ENCODE measurements at regions not wholly inside any gene's neighbourhood (a gene's known extent, or its start where the extent isn't known, plus 50 kb on each side); places are given as distances from the start of the nearest gene placed in this dataset.

DNA sequence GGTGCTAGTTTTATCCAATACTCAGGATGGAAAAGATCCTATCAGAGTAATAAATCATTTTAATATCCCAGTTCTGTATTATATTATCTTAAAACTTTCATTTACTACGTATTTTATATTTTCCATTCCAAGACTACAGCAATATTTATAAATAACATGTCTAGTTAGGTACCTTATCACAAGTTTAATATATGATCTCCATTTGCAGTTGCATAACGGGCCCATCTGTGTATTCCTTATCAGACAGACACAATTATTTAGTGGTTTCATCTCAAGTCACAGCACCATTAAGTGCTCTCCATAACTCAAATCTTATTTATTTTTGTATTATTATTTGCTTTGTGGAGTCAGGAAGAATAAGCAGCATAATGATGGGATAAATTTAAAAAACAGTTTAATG lies 333.9 kb downstream of the SH2D1A start:
- in situ Hi-C loops (cut with MboI; ENCODE audit: low sequenced_read_pairs): no loop called here
- no peak for DNase-seq (ENCODE audit: low spot score in 2 of 2)

DNA sequence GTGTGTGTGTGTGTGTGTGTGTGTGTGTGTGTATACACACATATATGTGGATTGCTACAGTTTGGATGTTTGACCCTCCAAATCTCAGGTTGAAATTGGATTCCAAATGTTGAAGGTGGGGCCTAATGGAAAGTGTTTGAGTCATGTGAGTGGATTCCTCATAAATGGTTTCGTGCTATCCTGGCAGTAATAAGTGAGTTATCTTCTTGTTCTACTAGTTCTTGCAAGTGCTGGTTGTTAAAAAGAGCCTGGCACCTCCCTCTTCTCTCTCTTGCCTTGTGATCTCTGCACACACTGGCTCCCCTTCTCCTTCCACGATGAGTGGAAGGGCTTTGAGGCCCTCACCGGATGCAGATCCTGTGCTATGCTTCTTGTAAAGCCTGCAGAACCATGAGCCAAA lies 344.1 kb downstream of the SH2D1A start:
- Histone ChIP-seq H3K4me3 (no peak overlapping the region), H3K27me3 (ENCODE audit: low read depth) (no peaks in the 10 kb centered on the region), H3K9me3 (no peaks in the 10 kb centered on the region), H3K4me1 (no peaks in the 10 kb centered on the region), H3K36me3 (replicated peaks) (no peaks in the 10 kb centered on the region)
- DNase-seq (ENCODE audit: low spot score in 2 of 2): no peak
- in situ Hi-C loops (cut with MboI; ENCODE audit: low sequenced_read_pairs): no loop called here

More for the DNA sequence above, 333.9 kb downstream of the SH2D1A start:
- Histone ChIP-seq H3K36me3 (replicated peaks) (no peaks in the 10 kb centered on the region), H3K27me3 (ENCODE audit: low read depth) (no peaks in the 10 kb centered on the region), H3K4me1 (peaks cover 6% of the 10 kb centered on the region; the same call in 1 of the 2 replicates), H3K4me3 (no peak overlapping the region), H3K9me3 (no peaks in the 10 kb centered on the region)

DNA sequence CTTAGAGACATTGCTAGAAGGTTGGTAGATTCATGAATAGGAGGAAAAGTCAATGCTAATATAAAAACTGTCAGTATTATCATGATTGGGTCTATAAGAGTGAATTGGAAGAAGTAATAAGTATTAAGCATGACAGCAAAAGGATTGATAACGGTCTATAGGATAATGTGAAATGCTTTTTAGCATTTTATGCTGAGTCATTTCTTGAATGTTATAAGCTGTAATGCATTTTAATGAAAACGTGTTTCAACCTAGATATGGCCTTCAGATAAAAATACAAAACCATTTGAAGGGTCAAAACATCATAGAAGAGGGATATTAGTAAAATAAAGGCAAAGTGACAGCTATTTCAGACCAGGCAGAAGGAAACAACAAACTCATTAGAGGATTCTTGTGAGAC lies 353.5 kb downstream of the SH2D1A start:
- in situ Hi-C loops (cut with MboI; ENCODE audit: low sequenced_read_pairs): no loop called here
- DNase-seq (ENCODE audit: low spot score in 2 of 2): no peak
- H3K36me3 ChIP-seq (replicated peaks): no peaks in the 10 kb centered on the region
- H3K9me3 ChIP-seq: no peaks in the 10 kb centered on the region
- H3K4me1 ChIP-seq: peaks cover 3% of the 10 kb centered on the region; the same call in 1 of the 2 replicates
- H3K27me3 ChIP-seq (ENCODE audit: low read depth): no peaks in the 10 kb centered on the region
- H3K4me3 ChIP-seq: no peak overlapping the region

DNA sequence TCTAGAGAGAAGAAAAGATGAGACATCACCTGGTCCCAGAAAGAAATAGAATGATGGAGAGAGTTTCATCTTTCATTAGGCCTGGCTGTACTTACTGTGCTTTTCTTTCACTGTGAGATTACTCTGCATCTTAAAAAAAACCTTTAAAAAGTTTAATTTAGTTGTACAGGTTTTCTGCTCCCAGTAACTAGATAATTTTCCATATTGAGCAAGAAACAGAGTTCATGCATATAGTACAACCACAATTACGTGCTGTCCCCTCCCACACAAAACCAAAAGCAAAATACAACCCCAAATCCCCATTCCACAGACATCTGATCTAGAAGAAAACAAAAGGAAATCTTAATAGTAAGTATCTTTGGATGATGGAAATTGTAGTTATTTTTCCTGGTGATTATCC lies 371.2 kb downstream of the SH2D1A start:
- H3K9me3 ChIP-seq: no peaks in the 10 kb centered on the region
- in situ Hi-C loops (cut with MboI; ENCODE audit: low sequenced_read_pairs): no loop called here
- DNase-seq (ENCODE audit: low spot score in 2 of 2): no peak
- no peak overlapping the region for H3K4me3 ChIP-seq
- no peaks in the 10 kb centered on the region for H3K36me3 ChIP-seq (replicated peaks)
- no peaks in the 10 kb centered on the region for H3K27me3 ChIP-seq (ENCODE audit: low read depth)
- no peaks in the 10 kb centered on the region for H3K4me1 ChIP-seq

DNA sequence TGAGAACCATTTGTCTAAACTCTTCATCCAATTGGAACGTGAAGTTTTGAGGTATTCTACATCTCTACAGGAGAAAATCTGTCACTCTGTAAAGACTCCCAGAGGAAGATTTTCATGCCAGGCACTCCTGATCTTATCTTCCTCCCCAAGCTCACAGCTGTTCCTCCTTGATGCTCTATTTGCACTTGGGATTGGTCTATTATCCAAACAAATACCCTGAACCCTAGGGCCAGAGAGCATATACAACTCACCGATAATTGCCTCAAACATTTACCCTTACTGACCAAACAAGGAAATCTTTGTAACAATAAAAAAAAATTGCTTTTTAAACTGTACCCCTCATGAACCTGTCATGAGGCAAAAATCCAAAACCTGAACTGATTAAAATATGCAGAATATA lies 372.7 kb downstream of the SH2D1A start:
- no peak for DNase-seq (ENCODE audit: low spot score in 2 of 2)

DNA sequence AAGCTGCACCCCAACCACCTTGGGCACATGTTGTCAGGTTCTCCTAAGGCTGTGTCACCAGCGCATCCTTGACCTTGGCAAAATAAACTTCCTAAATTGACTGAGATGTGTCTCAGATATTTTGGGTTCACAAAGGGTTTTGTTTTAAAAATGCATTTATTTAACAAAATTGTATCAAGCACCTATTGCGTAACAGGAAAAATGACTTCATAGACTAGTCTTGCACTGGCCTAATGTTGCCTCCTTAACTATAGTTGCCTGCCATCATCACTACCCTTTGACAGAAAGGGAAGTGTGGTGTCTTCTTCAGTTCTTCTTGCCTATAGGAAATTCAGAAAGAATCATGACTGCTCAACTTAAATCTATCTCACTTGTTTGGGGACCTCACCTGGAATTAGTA lies 374.2 kb downstream of the SH2D1A start:
- H3K4me1 ChIP-seq: no peaks in the 10 kb centered on the region
- in situ Hi-C loops (cut with MboI; ENCODE audit: low sequenced_read_pairs): no loop called here
- H3K36me3 ChIP-seq (replicated peaks): no peaks in the 10 kb centered on the region
- DNase-seq (ENCODE audit: low spot score in 2 of 2): no peak
- no peaks in the 10 kb centered on the region for H3K9me3 ChIP-seq
- no peaks in the 10 kb centered on the region for H3K27me3 ChIP-seq (ENCODE audit: low read depth)
- H3K4me3 ChIP-seq: no peak overlapping the region

More for the DNA sequence above, 372.7 kb downstream of the SH2D1A start:
- Histone ChIP-seq H3K4me3 (no peak overlapping the region), H3K36me3 (replicated peaks) (no peaks in the 10 kb centered on the region), H3K9me3 (no peaks in the 10 kb centered on the region), H3K4me1 (no peaks in the 10 kb centered on the region), H3K27me3 (ENCODE audit: low read depth) (no peaks in the 10 kb centered on the region)
- in situ Hi-C loops (cut with MboI; ENCODE audit: low sequenced_read_pairs): no loop called here

DNA sequence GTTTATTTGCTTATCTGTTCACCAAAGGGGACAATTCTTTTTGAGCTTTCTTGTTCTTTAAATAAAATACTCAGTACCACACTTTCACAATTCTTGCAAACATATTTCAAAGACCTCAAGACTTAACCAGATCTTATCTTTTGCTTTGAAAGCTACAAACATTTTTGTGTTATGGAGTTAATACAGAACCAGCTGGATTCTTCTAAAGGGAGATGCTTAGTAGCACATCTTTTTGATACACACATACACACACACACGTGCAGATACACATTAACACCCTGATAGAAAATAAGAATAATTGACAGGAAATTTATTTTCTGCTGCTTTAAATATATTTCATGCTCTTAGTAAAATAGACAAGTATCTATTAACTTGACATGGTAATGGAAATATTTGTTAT lies 379.1 kb downstream of the SH2D1A start:
- in situ Hi-C loops (cut with MboI; ENCODE audit: low sequenced_read_pairs): no loop called here
- Histone ChIP-seq H3K4me3 (no peak overlapping the region), H3K27me3 (ENCODE audit: low read depth) (no peaks in the 10 kb centered on the region), H3K9me3 (no peaks in the 10 kb centered on the region), H3K4me1 (peaks cover 10% of the 10 kb centered on the region; the same call in 1 of the 2 replicates), H3K36me3 (replicated peaks) (no peaks in the 10 kb centered on the region)
- DNase-seq (ENCODE audit: low spot score in 2 of 2): no peak

DNA sequence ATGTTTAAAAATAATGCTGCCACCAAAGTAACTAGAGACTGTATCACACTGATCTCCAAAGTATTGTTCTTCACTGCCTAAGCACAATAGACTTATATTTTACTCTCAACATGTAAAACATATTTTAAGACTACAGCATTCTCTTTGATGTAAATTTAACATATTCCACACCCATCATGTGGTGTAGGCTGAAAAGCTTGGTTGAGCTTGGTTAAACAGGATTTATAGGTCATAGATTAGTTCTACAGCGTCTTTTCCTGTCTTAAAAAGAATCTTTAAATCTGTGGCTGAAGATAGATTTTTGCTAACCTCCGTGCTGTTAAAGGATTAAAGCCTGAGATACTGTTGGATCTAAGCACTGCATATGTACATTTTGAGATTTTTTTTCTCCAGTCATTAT lies 379.9 kb downstream of the SH2D1A start:
- H3K9me3 ChIP-seq: no peaks in the 10 kb centered on the region
- H3K36me3 ChIP-seq (replicated peaks): no peaks in the 10 kb centered on the region
- DNase-seq (ENCODE audit: low spot score in 2 of 2): no peak
- in situ Hi-C loops (cut with MboI; ENCODE audit: low sequenced_read_pairs): no loop called here
- H3K4me3 ChIP-seq: no peak overlapping the region
- H3K4me1 ChIP-seq: peaks cover 10% of the 10 kb centered on the region; the same call in 1 of the 2 replicates
- H3K27me3 ChIP-seq (ENCODE audit: low read depth): no peaks in the 10 kb centered on the region

DNA sequence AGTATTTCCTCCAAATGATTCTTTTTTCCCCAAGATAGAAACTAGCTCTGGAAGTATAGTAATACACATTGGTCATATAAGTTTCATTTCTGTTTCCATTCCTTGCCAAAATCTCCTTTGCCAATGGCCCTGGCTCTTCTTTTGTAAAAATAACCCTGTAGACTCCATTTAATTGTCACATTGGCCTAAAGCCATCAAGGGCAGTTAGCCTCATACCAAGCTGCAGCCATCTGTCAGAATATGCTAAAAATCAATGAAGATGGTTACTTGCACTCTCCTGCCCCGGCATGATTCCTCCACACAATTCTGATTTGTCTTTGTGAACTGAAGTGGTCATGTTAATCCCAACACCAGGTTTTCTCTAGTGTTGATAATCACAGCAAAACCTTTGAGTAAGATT lies 380.5 kb downstream of the SH2D1A start:
- H3K36me3 ChIP-seq (replicated peaks): no peaks in the 10 kb centered on the region
- peaks cover 10% of the 10 kb centered on the region; the same call in 1 of the 2 replicates for H3K4me1 ChIP-seq
- no peak overlapping the region for H3K4me3 ChIP-seq
- no peaks in the 10 kb centered on the region for H3K9me3 ChIP-seq
- no peak for DNase-seq (ENCODE audit: low spot score in 2 of 2)
- H3K27me3 ChIP-seq (ENCODE audit: low read depth): no peaks in the 10 kb centered on the region
- in situ Hi-C loops (cut with MboI; ENCODE audit: low sequenced_read_pairs): no loop called here

DNA sequence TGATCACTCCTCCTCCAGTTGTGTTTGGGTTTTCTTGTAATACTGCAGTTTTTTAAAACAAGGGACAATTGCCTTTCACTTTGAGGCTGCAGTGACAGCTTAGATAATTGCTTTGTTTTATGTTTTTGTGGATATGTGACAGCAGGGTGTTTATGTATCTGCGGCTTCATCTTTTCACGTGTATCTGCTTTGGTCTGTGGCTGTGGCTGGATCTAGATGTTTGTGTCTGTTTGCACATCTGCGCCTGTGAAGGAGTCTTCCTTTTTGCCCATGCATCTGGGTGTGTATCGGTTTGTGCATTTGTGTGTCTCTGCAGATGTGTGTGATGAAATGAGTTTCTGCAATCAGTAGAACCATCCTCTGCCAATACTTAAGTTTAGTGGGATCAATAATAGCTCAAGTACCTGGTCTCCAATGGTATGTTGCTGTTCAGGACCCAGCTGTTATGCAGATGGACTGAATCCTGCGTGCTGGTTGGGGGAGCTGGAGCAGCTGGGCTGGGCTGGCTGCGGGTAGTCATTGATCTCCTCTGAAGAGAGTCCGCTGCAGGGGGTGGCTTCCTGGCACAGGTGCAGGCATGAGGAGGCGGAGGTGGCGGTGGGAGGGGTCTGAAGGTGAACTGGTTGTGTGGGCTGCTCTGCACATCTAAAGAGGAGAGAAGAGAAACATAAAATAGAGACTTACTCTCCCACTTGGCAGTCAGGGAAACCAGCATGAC lies 390.3 kb downstream of the SH2D1A start:
- Histone ChIP-seq H3K27me3 (ENCODE audit: low read depth) (no peaks in the 10 kb centered on the region), H3K4me3 (no peak overlapping the region), H3K4me1 (peaks cover 23% of the 10 kb centered on the region), H3K9me3 (no peaks in the 10 kb centered on the region), H3K36me3 (replicated peaks) (no peaks in the 10 kb centered on the region)
- in situ Hi-C loops (cut with MboI; ENCODE audit: low sequenced_read_pairs): no loop called here
- peak in 1 of 2 experiments; percentile 63 for DNase-seq (ENCODE audit: low spot score in 2 of 2)

DNA sequence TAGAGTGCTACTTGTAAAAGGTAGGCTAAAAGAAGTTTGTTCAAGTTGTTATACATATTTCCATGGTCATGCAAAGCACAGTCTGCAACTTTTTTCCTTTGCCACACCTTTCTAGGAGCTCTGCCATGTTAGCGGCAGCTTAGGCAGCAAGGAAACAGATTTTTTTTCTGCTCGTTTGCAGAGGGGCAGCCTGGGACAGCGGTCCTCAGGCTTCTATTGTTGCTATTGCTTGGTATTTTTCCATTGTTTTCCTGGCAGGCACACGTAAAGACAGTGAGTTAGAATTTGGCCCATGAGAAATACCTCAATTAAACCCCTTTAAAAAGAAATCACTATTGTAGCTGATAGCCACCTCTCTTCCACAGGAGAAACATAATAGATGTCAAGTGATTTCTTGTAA lies 391.4 kb downstream of the SH2D1A start:
- peak; percentile 28 to 41 for DNase-seq (ENCODE audit: low spot score in 2 of 2)
- in situ Hi-C loops (cut with MboI; ENCODE audit: low sequenced_read_pairs): no loop called here
- no peaks in the 10 kb centered on the region for H3K9me3 ChIP-seq
- H3K27me3 ChIP-seq (ENCODE audit: low read depth): no peaks in the 10 kb centered on the region
- no peak overlapping the region for H3K4me3 ChIP-seq
- peaks cover 23% of the 10 kb centered on the region for H3K4me1 ChIP-seq
- no peaks in the 10 kb centered on the region for H3K36me3 ChIP-seq (replicated peaks)

DNA sequence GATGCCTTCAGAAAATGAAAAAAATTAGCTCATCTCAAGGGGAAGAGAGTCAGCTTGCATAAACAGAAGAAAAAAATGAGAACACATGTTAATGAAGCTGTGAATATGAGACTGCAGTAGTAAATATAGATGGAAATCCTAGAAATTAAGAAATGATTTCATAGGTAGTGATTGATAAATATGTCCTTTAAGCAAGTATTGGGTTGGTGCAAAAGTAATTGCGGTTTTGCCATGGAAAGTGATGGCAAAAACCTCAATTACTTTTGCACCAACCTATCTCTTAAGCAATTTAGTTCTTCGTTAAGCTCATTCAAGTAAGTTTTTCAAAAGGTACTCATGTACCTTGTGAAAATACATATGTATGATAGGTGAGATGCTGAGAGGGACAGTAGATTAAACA lies 400.9 kb downstream of the SH2D1A start:
- Histone ChIP-seq H3K27me3 (ENCODE audit: low read depth) (no peaks in the 10 kb centered on the region), H3K9me3 (no peaks in the 10 kb centered on the region), H3K36me3 (replicated peaks) (no peaks in the 10 kb centered on the region), H3K4me1 (no peaks in the 10 kb centered on the region), H3K4me3 (no peak overlapping the region)
- no peak for DNase-seq (ENCODE audit: low spot score in 2 of 2)
- in situ Hi-C loops (cut with MboI; ENCODE audit: low sequenced_read_pairs): no loop called here

DNA sequence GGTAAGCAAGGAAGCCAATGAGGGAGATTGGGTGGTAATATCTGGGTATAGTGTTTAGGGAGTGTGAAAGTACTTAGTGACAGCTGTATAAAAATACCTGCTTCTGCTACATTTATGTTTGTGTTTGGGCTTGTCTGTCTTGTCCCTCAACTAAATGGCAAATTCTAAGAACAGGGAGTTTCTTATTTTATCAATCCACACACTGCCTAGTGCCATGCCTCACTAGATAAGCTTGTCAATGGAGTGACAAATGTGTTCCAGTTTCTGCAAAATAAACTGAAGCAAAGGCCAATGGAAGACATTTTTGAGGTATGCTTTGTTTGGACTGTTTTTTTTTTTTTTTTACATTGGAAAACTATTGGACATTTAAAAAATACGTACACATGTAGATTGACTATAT lies 418.0 kb downstream of the SH2D1A start:
- in situ Hi-C loops (cut with MboI; ENCODE audit: low sequenced_read_pairs): no loop called here
- no peaks in the 10 kb centered on the region for H3K27me3 ChIP-seq (ENCODE audit: low read depth)
- DNase-seq (ENCODE audit: low spot score in 2 of 2): no peak
- H3K36me3 ChIP-seq (replicated peaks): no peaks in the 10 kb centered on the region
- no peaks in the 10 kb centered on the region for H3K9me3 ChIP-seq
- no peaks in the 10 kb centered on the region for H3K4me1 ChIP-seq
- H3K4me3 ChIP-seq: no peak overlapping the region

DNA sequence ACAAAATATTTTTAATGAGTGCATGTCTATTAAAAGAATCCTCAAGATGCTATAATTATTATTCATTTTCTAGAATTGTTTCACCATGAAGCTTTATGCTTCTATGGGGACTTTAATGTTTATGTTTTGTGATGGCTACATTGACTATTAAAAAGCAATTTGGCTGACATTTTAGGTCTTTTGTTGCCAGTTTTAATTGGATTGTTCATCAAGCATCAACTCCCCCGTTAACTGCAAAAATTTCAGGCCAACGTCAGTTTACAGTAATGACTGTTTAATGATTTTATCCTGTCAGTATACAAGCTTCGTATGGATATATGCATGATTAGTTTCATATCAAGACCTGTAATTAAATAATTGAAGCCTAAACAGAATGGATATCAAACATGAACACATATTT lies 422.8 kb downstream of the SH2D1A start:
- no peak overlapping the region for H3K4me3 ChIP-seq
- H3K9me3 ChIP-seq: no peaks in the 10 kb centered on the region
- H3K4me1 ChIP-seq: no peaks in the 10 kb centered on the region
- no peaks in the 10 kb centered on the region for H3K27me3 ChIP-seq (ENCODE audit: low read depth)
- no peak for DNase-seq (ENCODE audit: low spot score in 2 of 2)
- in situ Hi-C loops (cut with MboI; ENCODE audit: low sequenced_read_pairs): no loop called here
- no peaks in the 10 kb centered on the region for H3K36me3 ChIP-seq (replicated peaks)

DNA sequence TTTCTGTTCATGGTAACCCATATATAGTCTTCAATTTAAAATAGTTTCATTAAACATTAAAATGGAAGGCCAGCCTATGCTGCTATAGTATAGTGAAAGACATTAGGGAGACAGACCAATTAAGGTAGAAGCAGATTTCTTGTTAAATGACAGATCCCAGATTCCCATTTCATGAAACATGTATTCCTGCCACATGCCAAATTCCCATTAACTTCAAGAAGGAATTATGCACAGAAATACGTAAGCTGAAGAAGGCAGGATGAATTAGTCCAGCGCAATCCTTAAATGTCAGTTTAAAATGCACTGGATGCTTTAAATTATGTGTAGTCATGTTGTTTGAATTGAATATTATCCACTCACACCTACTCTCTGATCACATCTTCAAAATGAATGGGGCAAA lies 424.9 kb downstream of the SH2D1A start:
- DNase-seq (ENCODE audit: low spot score in 2 of 2): no peak
- no peak overlapping the region for H3K4me3 ChIP-seq
- H3K36me3 ChIP-seq (replicated peaks): no peaks in the 10 kb centered on the region
- in situ Hi-C loops (cut with MboI; ENCODE audit: low sequenced_read_pairs): no loop called here
- no peaks in the 10 kb centered on the region for H3K27me3 ChIP-seq (ENCODE audit: low read depth)
- H3K9me3 ChIP-seq: no peaks in the 10 kb centered on the region
- no peaks in the 10 kb centered on the region for H3K4me1 ChIP-seq
